Inflammatory macrophage treated with lipopolysaccharide for 4 hours (primary cell): ENCODE measurements at regions not wholly inside any gene's neighbourhood (a gene's known extent, or its start where the extent isn't known, plus 50 kb on each side); places are given as distances from the start of the nearest gene placed in this dataset.

ENCODE experiments used
- DNase-seq: peaks from one replicate; pipeline ENCODE4 v3.0.0-alpha.2; 2020

GRCh38 chr6:1257778-1258177 lies 54.1 kb upstream of the FOXQ1 start:
- no peak for DNase-seq

- DNase-seq: no peak
Measured at GRCh38 chr6:1256435-1257008, 55.4 kb upstream of the FOXQ1 start.

- no peak for DNase-seq
Measured at GRCh38 chr6:1255636-1256365, 56.1 kb upstream of the FOXQ1 start.

GRCh38 chr6:1254326-1254725 lies 57.6 kb upstream of the FOXQ1 start:
- no peak for DNase-seq

GRCh38 chr6:1253816-1254215 lies 58.1 kb upstream of the FOXQ1 start:
- DNase-seq: no peak

GRCh38 chr6:1251198-1252155 lies 60.4 kb upstream of the FOXQ1 start:
- DNase-seq: no peak

- DNase-seq: no peak
Measured at GRCh38 chr6:1250489-1251197, 61.3 kb upstream of the FOXQ1 start.

- no peak for DNase-seq
Measured at GRCh38 chr6:1247894-1248293, 64.0 kb upstream of the FOXQ1 start.

GRCh38 chr6:1247056-1247455 lies 64.8 kb upstream of the FOXQ1 start:
- DNase-seq: no peak

- no peak for DNase-seq
Measured at GRCh38 chr6:1244941-1245340, 67.0 kb upstream of the FOXQ1 start.

- DNase-seq: no peak
Measured at GRCh38 chr6:1244278-1244677, 67.6 kb upstream of the FOXQ1 start.

GRCh38 chr6:1242446-1242845 lies 69.5 kb upstream of the FOXQ1 start:
- DNase-seq: no peak

- DNase-seq: no peak
Measured at GRCh38 chr6:1242021-1242420, 69.9 kb upstream of the FOXQ1 start.

GRCh38 chr6:1240766-1241318 lies 71.1 kb upstream of the FOXQ1 start:
- no peak for DNase-seq

GRCh38 chr6:1239805-1240204 lies 72.1 kb upstream of the FOXQ1 start:
- no peak for DNase-seq

- no peak for DNase-seq
Measured at GRCh38 chr6:1238040-1238439, 73.9 kb upstream of the FOXQ1 start.

GRCh38 chr6:1237636-1238035 lies 74.3 kb upstream of the FOXQ1 start:
- DNase-seq: no peak

- no peak for DNase-seq
Measured at GRCh38 chr6:1235825-1236224, 76.1 kb upstream of the FOXQ1 start.

- DNase-seq: no peak
Measured at GRCh38 chr6:1233924-1234323, 78.0 kb upstream of the FOXQ1 start.

GRCh38 chr6:1232578-1232977 lies 79.3 kb upstream of the FOXQ1 start:
- DNase-seq: no peak

- no peak for DNase-seq
Measured at GRCh38 chr6:1231941-1232340, 80.0 kb upstream of the FOXQ1 start.

GRCh38 chr6:1230689-1231605 lies 81.0 kb upstream of the FOXQ1 start:
- no peak for DNase-seq
